Dermis microvascular lymphatic vessel endothelial cell (primary cell): ENCODE measurements at regions not wholly inside any gene's neighbourhood (a gene's known extent, or its start where the extent isn't known, plus 50 kb on each side); places are given as distances from the start of the nearest gene placed in this dataset.

ENCODE experiments used
- DNase-seq, 2 donors: peaks; one replicate each; pipeline versions ENCODE4 v3.0.0 to v3.0.0-alpha.2; 2010; ENCODE audit warnings: low read depth in 2 of 2

- no peak for DNase-seq
Measured at GRCh38 chr13:30359991-30360390, 52.6 kb upstream of the KATNAL1 start.

DNA sequence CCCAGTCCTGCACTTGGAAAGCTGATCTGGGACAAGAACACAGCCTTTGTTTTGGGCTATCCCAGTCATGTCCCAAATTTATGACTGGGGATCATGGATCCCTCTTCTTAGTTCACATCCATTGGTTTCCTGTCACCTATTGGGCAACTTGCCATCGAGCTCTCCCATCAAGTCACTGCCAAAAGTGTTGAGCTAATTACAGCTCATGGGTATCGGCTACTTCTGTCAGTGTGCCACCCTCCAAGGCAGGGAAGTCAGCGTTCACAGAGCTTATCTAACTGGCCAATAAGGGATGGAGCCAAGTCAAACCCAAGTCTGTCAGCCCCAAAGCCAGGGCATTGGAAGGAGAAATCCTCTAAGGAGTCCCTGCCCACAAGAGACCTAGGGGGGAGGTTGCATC, 53.2 kb upstream of the KATNAL1 start:
- no peak for DNase-seq

GRCh38 chr13:30362005-30362788, 54.8 kb upstream of the KATNAL1 start:
- DNase-seq, result no peak

GRCh38 chr13:30362869-30363268, 55.5 kb upstream of the KATNAL1 start:
- no peak for DNase-seq

GRCh38 chr13:30363725-30364124, 56.4 kb upstream of the KATNAL1 start:
- no peak for DNase-seq

GRCh38 chr13:30364133-30364532, 56.8 kb upstream of the KATNAL1 start:
- peak; percentile 21 to 88 for DNase-seq

- DNase-seq, result peak; percentile 62 to 94
Measured at GRCh38 chr13:30364876-30365275, 57.4 kb upstream of the UBE2L5 start.

GRCh38 chr13:30366088-30366487, 56.2 kb upstream of the UBE2L5 start:
- no peak for DNase-seq

DNA sequence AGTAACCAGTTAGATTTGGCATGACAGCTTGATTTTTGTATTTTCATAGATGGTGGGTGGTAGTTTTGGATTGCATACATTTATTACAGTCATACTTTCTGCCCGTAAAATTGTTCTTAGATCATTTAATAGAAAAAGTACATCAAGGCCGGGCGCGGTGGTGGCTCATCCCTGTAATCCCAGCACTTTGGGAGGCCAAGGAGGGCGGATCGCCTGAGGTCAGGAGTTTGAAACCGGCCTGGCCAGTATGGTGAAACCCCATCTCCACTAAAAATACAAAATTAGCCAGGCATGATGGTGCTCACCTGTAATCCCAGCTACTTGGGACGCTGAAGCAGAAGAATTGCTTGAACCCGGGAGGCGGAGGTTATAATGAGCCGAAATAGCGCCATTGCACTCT, 55.0 kb upstream of the UBE2L5 start:
- no peak for DNase-seq

- no peak for DNase-seq
Measured at GRCh38 chr13:30370146-30370545, 52.1 kb upstream of the UBE2L5 start.

DNA sequence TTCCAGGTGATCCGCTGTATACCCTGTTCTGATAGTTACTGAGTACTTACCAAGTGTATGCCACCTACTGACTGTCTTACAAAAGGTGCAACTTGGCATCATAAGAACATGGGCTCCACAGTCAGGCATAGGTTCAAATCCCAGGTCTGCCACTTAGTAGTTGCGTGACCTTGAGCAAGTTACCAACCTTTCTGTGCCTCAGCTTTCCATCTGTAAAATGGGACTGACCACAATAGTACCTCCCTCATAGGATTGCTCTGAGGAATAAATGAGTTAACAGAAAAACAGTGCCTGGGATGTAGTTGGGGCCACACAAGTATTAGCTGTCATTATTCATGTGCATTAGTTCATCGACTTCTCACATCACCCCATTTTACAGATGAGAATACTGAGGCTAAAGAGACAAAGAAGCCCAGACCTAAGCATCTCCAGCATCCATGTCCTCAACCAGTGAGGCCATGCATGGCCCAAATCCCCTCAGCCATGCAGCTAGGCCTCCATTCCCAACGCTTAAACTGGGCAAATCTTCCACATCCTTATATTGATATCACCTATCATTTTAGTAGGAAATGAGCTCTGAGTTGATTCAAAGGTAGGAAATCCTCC, 51.3 kb upstream of the UBE2L5 start:
- no peak for DNase-seq

DNA sequence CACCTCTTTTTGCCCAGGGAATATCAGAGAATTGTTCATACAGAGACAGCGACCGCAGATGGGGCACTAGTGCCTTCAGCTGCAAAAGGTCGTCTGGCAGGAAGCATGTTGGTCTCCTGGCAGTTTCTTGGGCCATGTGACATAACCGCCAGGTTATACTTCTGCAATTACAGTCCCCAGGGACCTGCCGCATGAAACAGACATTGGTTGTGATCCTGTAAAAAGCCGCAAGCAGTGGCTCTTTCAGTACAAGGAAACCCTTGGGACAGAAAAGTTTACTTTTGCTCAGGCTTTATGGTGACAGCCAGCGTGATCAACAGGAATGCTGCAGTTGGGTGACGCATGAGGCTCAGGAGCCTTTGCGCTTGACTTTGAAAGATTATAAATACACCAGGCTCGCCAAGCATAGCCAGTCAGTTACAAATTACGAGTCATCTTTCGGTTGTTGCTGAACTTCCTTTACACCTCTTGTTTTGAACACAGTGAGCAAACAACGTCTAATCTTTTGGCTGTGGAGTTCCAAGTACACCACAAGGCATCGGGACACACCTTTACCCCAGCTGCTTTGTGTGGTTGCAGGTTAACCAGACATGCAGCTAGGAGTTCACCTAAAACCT, 50.5 kb upstream of the UBE2L5 start:
- no peak for DNase-seq
